ENCODE measurements at regions not wholly inside any gene's neighbourhood (a gene's known extent, or its start where the extent isn't known, plus 50 kb on each side); places are given as distances from the start of the nearest gene placed in this dataset.

GRCh38 chr12:20055856-20056255 is 312.5 kb upstream of the PDE3A start (continued):
- no peak for TF ChIP-seq RERE (CRISPR knock-in tag; IDR thresholded peaks at IDR 0.05; ENCODE audit: borderline replicate concordance)
- TF ChIP-seq SMARCA5 (IDR thresholded peaks at IDR 0.05) = no peak
- TF ChIP-seq CREB5 (CRISPR knock-in tag; IDR thresholded peaks at IDR 0.05) = no peak
- no peak for TF ChIP-seq MTA3 (IDR thresholded peaks at IDR 0.05; ENCODE audit: borderline replicate concordance)

GRCh38 chr12:20057398-20057797 is 310.9 kb upstream of the PDE3A start:
- no peaks in the 10 kb centered on the region for H3K36me3 ChIP-seq (ENCODE audit: control insufficient read depth, insufficient read depth, low read length)
- H3K79me2 ChIP-seq (ENCODE audit: control insufficient read depth, insufficient read depth, low read length) = no peaks in the 10 kb centered on the region
- no peak overlapping the region for H2AFZ ChIP-seq (ENCODE audit: low read depth, low read length)
- in situ Hi-C loops (cut with MboI) = no loop called here
- H3K9me1 ChIP-seq (ENCODE audit: control insufficient read depth, insufficient read depth, low read length) = no peaks in the 10 kb centered on the region
- H3K9ac ChIP-seq (ENCODE audit: insufficient read depth in 1 of 2, low read depth in 2 of 2, low read length in 2 of 2) = no peak overlapping the region
- FAIRE-seq = no peak
- WGBS (ENCODE audit: insufficient coverage, low coverage, missing lambda C conversion rate) = 0% methylated on average over 1 of the region's 5 CpGs
- no peaks in the 10 kb centered on the region for H3K4me1 ChIP-seq (replicated peaks in 1 of 2; ENCODE audit: control insufficient read depth in 2 of 2, insufficient read depth in 2 of 2, low read length in 2 of 2)
- H4K20me1 ChIP-seq (replicated peaks; ENCODE audit: control insufficient read depth, insufficient read depth, low read length) = no peaks in the 10 kb centered on the region
- ATAC-seq = no peak
- no peak overlapping the region for H3K4me2 ChIP-seq (ENCODE audit: insufficient read depth, low read length)
- no peak overlapping the region for H3K27ac ChIP-seq (ENCODE audit: extremely low read depth, low read depth, low read length)
- no peak for DNase-seq (ENCODE audit: extremely low read depth in 1 of 4, low spot score in 3 of 4)
- H3K4me3 ChIP-seq = no peak overlapping the region
- ChIA-PET POLR2A (no interaction called here), CTCF (ENCODE audit: low intra/inter-chr PET ratio) (no interaction called here)
- no peaks in the 10 kb centered on the region for H3K27me3 ChIP-seq (ENCODE audit: control insufficient read depth in 2 of 2, insufficient read depth in 2 of 2, low read length in 2 of 2)
- intact Hi-C loops (cut with micrococcal nuclease) = no loop called here
- no peaks in the 10 kb centered on the region for H3K9me3 ChIP-seq (replicated peaks; ENCODE audit: control insufficient read depth, insufficient read depth, low read depth, low read length)
- BruUV-seq (replicated peaks) = no TSS peak
- no peak for TF ChIP-seq MAFG (tag; conservative IDR thresholded peaks at IDR 0.05)
- no peak for TF ChIP-seq BHLHE40 (IDR thresholded peaks at IDR 0.05; ENCODE audit: low read length)
- no peak for TF ChIP-seq KDM5B (IDR thresholded peaks at IDR 0.05; ENCODE audit: insufficient replicate concordance, low read depth, low read length)
- TF ChIP-seq THRB (CRISPR knock-in tag; conservative IDR thresholded peaks at IDR 0.05) = no peak
- TF ChIP-seq PTRF (tag; IDR thresholded peaks at IDR 0.05) = no peak
- no peak for TF ChIP-seq HIVEP1 (CRISPR knock-in tag; IDR thresholded peaks at IDR 0.05)

All from K562 (cell line).